ENCODE measurements at regions not wholly inside any gene's neighbourhood (a gene's known extent, or its start where the extent isn't known, plus 50 kb on each side); places are given as distances from the start of the nearest gene placed in this dataset.

DNA sequence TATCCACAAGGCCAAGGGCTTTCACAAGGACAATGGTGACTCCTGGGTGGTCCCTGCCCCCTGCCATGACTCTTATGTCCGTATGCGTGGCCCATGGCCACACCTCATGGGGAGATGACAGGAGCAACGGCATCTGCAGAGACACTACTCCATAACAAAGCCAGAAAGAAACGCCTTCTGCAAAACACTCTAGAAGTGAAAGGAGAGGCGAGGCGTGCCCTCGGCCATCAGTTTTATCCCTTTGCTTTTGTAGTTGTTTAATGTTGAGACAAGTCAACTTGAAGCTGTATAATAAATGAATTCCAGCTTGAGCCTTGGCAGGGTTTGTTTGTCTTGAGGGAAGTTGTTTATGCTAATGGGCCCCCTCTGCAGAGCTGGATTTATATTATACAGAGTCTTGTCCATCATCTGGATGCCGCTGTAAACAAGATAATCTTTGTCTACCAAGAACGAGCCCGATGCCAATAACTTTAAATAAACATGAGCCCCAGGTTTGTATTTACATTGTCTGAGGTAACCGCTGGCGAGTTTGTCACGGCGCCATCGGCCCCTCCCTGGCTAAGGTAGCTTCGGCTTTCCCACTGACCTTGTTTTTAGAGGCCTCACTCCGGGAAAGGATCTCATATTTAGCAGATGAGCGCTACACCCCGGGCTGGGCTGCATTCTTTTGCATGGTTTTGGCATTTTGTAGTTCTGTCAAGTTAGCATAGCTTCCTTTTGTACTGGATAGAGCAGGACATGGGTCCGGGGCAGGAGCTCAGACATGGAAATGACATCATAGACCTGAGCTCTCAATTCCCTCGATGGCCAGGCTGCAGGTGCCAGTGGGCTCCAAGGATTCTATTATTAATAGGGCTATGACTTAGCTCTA, 165.3 kb downstream of the ERCC6L2 start:
- TF ChIP-seq POLR2AphosphoS5 (IDR thresholded peaks at IDR 0.05; ENCODE audit: low read depth, low read length) (no peak), POLR2A (IDR thresholded peaks at IDR 0.05; ENCODE audit: low read depth, low read length) (no peak), TAF1 (IDR thresholded peaks at IDR 0.05; ENCODE audit: borderline replicate concordance, low read depth, low read length) (no peak)
- no peak for DNase-seq (ENCODE audit: insufficient read length)
- no peak for FAIRE-seq

DNA sequence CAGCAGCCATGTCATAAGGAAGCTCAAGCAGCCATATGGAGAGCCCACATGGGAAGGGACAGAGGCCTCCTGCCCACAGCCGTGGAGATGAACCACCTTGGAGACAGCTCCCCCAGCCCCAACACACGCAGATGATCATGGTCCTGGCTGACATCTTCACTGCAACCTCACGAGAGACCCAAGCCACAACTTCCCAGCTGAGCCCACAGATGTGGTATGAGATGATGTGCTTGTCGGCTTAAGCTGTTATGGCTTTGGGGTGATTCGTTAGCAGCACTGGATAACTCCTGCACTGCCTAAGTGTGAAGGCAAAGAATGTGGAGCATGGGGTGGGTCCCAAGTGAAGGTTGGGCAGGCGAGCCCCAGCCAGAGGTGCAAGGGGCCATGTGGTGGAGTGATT, 163.4 kb downstream of the ERCC6L2 start:
- no peak for DNase-seq (ENCODE audit: insufficient read length)
- TF ChIP-seq TAF1 (IDR thresholded peaks at IDR 0.05; ENCODE audit: borderline replicate concordance, low read depth, low read length), result no peak
- TF ChIP-seq POLR2A (IDR thresholded peaks at IDR 0.05; ENCODE audit: low read depth, low read length), result no peak
- TF ChIP-seq POLR2AphosphoS5 (IDR thresholded peaks at IDR 0.05; ENCODE audit: low read depth, low read length), result no peak
- no peak for FAIRE-seq

DNA sequence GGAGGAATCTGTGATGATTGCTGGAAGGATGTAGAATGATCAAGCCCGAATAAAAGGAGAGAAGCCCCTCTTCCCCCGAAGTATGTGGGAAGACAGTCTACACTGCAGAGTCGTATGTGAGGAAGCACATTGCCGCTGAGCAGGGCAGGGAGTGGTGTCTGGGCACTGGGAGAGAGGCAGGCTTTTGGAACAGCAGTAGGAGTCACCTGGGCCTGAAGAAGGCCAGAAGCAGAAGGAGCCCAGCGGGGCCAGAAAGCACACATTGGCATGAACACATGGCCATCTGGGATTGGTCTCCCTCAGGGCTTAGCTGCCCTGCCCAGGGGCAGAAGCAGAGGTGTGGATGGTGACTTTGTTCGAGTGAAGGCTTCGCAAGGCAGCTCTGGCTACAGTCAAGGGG, 162.8 kb downstream of the ERCC6L2 start:
- no peak for TF ChIP-seq TAF1 (IDR thresholded peaks at IDR 0.05; ENCODE audit: borderline replicate concordance, low read depth, low read length)
- no peak for TF ChIP-seq POLR2AphosphoS5 (IDR thresholded peaks at IDR 0.05; ENCODE audit: low read depth, low read length)
- no peak for TF ChIP-seq POLR2A (IDR thresholded peaks at IDR 0.05; ENCODE audit: low read depth, low read length)
- no peak for FAIRE-seq
- DNase-seq (ENCODE audit: insufficient read length), result no peak

DNA sequence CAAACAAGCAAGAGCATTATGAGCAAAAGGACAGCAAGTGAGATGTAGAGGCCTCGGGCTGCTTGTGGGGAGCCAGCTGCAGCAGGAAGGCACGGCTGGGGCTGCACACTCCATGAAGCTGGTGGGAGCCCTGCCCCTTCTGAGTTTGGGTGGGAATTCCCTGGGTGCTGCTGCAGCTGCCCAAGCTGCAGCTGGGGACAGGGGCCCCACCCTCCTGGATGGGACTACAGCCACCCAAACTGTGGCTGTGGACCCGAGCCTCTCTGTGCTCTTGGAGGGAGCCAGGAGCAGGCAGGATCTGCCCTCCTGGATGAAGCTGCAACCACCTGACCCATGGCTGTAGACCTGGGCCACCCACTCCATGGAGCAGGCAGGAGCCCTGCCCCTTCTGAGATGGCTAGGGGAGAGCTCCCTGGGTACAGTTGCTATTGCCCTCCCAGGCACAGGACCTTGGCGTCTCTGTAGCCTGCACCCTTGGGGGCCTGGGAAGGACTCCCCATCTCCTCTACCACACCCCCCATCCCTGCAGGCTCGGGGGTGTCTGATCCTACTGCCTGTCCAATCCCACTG, 159.1 kb downstream of the ERCC6L2 start:
- DNase-seq (ENCODE audit: insufficient read length) (no peak), FAIRE-seq (no peak)
- TF ChIP-seq POLR2A (IDR thresholded peaks at IDR 0.05; ENCODE audit: low read depth, low read length) (no peak), POLR2AphosphoS5 (IDR thresholded peaks at IDR 0.05; ENCODE audit: low read depth, low read length) (no peak)

DNA sequence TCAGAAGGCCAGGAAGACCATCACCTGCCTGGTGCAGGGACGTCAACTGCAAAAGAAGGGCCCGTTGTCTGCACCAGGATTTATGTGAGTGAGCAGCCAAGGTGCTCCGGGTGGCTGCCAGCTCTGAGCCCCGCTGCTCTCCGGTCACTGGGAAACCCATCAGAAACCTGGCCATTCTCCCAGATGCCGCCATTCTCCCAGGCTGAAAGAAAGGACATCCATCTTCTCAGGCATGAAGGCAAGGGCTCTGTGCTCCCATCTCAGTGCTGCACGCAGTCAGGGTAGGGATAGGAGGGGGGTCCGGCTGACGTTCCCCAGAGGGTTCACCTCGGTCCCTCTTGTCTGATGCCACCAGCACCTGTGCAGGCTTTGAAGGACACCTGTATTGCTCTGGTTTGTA, 158.4 kb downstream of the ERCC6L2 start:
- no peak for DNase-seq (ENCODE audit: insufficient read length)
- no peak for FAIRE-seq
- TF ChIP-seq POLR2A (IDR thresholded peaks at IDR 0.05; ENCODE audit: low read depth, low read length), result no peak
- no peak for TF ChIP-seq POLR2AphosphoS5 (IDR thresholded peaks at IDR 0.05; ENCODE audit: low read depth, low read length)
- no peak for TF ChIP-seq TAF1 (IDR thresholded peaks at IDR 0.05; ENCODE audit: borderline replicate concordance, low read depth, low read length)

DNA sequence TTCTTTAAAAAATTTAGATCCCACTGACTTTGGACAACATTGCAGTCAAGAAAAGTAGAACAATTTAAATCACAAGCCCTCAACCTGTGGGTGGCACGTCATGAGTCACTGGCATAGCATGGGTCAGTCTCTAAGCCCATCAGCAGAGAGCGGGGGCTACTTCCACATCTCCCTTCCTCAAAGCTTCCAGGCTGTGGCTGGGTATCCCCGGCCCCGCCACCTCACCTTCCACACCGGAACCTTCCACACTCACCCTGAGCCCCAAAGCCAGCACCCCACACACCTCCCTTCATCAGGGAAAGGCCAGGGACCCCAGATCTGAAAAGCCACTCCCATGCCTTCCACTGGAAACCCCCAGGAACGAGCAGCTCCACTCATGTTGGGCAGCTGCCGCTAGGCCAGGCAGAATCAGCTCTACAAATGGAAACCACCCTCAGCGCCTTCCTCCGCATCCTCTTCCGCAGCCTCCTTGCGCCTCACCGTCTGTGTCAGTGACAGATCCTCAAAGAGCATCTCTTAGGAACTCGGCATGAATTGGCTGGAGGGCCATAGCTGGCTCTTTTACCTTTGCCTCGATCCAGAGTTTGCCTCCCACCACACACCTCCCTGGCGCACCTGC, 156.5 kb downstream of the ERCC6L2 start:
- FAIRE-seq (no peak), DNase-seq (ENCODE audit: insufficient read length) (no peak)
- TF ChIP-seq POLR2AphosphoS5 (IDR thresholded peaks at IDR 0.05; ENCODE audit: low read depth, low read length) (no peak), POLR2A (IDR thresholded peaks at IDR 0.05; ENCODE audit: low read depth, low read length) (no peak), TAF1 (IDR thresholded peaks at IDR 0.05; ENCODE audit: borderline replicate concordance, low read depth, low read length) (no peak)

DNA sequence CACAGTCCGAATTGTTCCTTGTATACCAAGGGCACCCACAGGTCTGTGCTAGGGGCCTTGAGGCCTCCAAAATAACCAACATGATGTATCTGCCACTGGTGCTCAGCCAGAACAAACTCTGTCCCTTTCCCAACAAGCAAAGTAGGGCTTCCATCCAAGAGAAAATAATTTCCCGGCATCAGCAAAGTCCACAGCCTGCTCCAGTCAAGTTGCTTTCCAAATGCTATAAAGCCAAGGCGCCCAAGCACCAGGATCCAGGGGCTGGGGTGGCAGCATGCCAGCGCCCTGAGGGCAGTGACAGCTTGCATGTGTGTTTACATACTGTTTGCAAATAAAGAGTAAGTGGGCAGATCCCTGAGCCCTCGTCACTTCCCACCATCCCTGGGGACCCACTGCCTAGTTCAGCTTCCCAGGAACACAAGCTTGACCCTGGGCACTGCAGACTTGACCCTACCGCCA, 155.9 kb downstream of the ERCC6L2 start:
- no peak for DNase-seq (ENCODE audit: insufficient read length)

DNA sequence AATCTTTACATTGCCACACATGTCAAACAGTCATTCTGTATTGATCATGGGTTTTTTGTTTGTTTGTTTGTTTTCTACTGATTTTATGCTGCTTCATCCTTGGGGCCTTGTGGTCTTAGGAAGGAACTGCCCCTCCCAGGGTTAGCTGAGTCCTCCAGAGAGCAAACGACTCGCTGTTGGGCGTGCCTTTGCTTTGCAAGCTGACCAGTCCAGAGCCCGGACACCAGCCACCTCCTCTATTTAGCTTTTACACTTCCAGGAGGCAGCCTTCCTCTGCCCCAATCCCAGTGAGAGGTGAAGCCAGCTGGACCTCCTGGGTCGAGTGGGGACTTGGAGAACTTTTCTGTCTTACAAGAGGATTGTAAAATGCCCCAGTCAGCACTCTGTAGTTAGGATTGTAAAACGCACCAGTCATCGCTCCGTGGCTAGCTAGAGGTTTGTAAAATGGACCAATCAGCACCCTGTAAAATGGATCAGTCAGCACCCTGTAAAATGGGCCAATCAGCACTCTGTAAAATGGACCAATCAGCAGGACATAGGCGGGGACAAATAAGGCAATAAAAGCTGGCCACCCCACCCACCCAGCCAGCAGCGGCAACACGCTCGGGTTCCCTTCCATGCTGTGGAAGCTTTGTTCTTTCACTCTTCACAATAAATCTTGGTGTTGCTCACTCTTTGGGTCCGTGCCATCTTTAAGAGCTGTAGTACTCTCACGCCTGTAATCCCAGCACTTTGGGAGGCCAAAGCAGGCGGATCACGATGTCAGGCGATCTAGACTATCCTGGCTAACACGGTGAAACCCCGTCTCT, 154.4 kb downstream of the ERCC6L2 start:
- no peak for DNase-seq (ENCODE audit: insufficient read length)
- FAIRE-seq, result no peak
- TF ChIP-seq TAF1 (IDR thresholded peaks at IDR 0.05; ENCODE audit: borderline replicate concordance, low read depth, low read length), result no peak
- TF ChIP-seq POLR2A (IDR thresholded peaks at IDR 0.05; ENCODE audit: low read depth, low read length), result no peak
- TF ChIP-seq POLR2AphosphoS5 (IDR thresholded peaks at IDR 0.05; ENCODE audit: low read depth, low read length), result no peak

More for the DNA sequence above, 155.9 kb downstream of the ERCC6L2 start:
- no peak for TF ChIP-seq POLR2A (IDR thresholded peaks at IDR 0.05; ENCODE audit: low read depth, low read length)
- no peak for TF ChIP-seq POLR2AphosphoS5 (IDR thresholded peaks at IDR 0.05; ENCODE audit: low read depth, low read length)
- TF ChIP-seq TAF1 (IDR thresholded peaks at IDR 0.05; ENCODE audit: borderline replicate concordance, low read depth, low read length), result no peak
- FAIRE-seq, result no peak

DNA sequence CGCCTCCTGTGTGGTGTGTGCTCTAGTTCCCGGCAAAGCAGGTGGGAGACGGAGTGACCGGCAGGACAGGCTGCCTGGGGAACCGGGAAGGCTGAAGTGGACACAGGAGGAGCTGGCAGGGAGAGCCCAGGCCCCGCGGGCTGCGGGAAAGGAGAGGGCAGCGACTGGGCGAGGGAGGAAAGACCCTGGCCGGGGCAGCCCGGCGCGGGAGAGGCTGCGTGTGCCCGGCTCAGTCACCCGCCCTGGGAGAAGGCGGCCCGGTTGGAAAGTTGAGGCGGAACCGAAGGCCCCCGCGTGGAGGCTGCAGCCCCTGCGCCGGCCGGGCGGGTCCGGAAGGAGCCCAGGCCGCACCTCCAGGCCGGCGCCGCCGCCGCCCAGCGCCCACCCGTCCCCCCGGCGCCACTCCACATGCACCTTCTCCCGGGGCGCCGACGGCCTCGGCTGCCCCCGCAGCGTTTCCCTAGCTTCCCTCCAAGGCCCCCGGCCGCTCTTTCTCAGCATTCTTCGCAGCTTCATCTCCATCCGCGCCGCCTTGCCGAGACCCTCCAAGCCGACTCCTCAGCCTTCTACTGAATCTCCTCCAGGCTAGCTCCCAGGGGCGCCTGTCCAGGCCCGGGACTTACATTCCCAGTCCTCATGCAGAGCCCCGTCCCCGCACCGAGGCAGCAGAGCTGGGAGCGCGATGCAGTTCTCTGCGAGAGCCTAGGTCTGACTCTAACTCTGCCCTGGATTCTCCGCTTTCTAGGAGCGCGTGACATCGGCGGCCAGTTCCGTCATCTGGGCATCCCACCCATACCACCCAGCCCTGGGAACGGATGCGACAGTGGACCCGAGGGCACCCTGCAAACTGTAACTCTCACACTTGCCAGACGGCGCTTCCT, 152.0 kb downstream of the ERCC6L2 start:
- DNase-seq (ENCODE audit: insufficient read length) (no peak), FAIRE-seq (no peak)
- no peak for TF ChIP-seq TAF1 (IDR thresholded peaks at IDR 0.05; ENCODE audit: borderline replicate concordance, low read depth, low read length)
- no peak for TF ChIP-seq POLR2A (IDR thresholded peaks at IDR 0.05; ENCODE audit: low read depth, low read length)
- TF ChIP-seq POLR2AphosphoS5 (IDR thresholded peaks at IDR 0.05; ENCODE audit: low read depth, low read length), result no peak

DNA sequence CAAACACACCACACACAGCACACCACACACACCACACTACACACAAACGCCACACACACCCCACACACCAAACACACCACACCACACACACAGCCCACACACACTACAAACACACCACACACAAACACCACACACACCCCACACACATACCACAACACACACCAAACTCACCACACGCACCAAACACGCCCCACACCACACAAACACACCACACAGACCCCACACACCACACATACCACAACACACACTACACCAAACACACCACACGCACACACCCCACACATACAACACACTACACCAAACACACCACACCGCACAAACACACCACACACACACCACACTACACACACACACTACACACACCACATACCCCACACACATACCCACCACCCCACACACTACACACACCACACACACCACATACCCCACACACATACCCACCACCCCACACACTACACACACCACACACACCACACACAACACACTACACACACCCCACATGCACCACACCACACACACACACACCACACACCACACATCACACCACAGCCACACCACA, 151.2 kb downstream of the ERCC6L2 start:
- DNase-seq (ENCODE audit: insufficient read length) (no peak), FAIRE-seq (no peak)
- no peak for TF ChIP-seq TAF1 (IDR thresholded peaks at IDR 0.05; ENCODE audit: borderline replicate concordance, low read depth, low read length)
- TF ChIP-seq POLR2A (IDR thresholded peaks at IDR 0.05; ENCODE audit: low read depth, low read length), result no peak
- TF ChIP-seq POLR2AphosphoS5 (IDR thresholded peaks at IDR 0.05; ENCODE audit: low read depth, low read length), result no peak
